ENCODE measurements at regions not wholly inside any gene's neighbourhood (a gene's known extent, or its start where the extent isn't known, plus 50 kb on each side); places are given as distances from the start of the nearest gene placed in this dataset.
"Not testable (repeated sequence)": the region's sequence is repeated elsewhere in the genome, so short reads cannot be mapped to it uniquely, and the experiment has no call there.

DNA sequence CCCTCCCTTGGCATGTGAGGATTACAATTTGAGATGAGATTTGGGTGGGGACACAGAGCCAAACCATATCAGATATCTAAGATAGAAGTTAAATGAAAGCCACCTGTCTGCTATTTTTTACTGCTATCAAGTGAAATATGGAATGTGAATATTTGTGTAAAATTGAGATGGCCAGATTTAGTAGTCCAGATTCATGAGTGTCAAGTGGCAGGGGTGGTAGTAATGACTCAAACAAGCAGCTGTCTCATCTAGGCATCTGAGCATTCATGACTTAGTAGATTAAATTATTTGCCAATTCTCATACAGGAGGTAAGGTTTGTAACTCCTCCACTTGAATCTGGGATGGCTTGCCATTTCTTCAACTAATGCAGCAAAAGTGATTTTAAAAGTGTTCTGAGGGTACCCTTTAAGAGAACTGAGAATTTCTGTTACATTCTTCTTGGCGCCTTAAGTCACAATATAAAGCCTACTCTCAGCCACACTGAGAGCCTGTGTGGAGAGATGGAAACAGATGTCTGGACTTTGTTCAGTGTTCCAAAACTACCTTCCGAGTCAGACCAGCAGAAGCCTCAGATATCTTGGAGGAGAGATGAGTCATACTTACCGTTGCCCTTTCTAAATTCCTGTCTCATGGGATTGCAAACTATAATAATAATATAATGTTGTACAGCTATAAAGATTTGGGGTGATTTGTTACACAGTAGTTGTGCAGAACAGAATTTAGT, 1065.6 kb upstream of the TMPRSS15 start:
- DNase-seq (ENCODE audit: low spot score) (no peak), ATAC-seq (ENCODE audit: insufficient number of reproducible peaks, low FRiP score, low read depth) (no peak)
- H3K4me3 ChIP-seq = no peak overlapping the region
- H3K4me1 ChIP-seq (ENCODE audit: control insufficient read depth in 1 of 2, low read depth in 2 of 2) = no peaks in the 10 kb centered on the region
- H3K27me3 ChIP-seq (replicated peaks; ENCODE audit: insufficient read depth) = no peaks in the 10 kb centered on the region
- TF ChIP-seq, protein P1, sequence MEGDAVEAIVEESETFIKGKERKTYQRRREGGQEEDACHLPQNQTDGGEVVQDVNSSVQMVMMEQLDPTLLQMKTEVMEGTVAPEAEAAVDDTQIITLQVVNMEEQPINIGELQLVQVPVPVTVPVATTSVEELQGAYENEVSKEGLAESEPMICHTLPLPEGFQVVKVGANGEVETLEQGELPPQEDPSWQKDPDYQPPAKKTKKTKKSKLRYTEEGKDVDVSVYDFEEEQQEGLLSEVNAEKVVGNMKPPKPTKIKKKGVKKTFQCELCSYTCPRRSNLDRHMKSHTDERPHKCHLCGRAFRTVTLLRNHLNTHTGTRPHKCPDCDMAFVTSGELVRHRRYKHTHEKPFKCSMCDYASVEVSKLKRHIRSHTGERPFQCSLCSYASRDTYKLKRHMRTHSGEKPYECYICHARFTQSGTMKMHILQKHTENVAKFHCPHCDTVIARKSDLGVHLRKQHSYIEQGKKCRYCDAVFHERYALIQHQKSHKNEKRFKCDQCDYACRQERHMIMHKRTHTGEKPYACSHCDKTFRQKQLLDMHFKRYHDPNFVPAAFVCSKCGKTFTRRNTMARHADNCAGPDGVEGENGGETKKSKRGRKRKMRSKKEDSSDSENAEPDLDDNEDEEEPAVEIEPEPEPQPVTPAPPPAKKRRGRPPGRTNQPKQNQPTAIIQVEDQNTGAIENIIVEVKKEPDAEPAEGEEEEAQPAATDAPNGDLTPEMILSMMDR (IDR thresholded peaks at IDR 0.05) = no peak
- no peak overlapping the region for H3K27ac ChIP-seq
- no peaks in the 10 kb centered on the region for H3K36me3 ChIP-seq
- no peaks in the 10 kb centered on the region for H3K9me3 ChIP-seq

DNA sequence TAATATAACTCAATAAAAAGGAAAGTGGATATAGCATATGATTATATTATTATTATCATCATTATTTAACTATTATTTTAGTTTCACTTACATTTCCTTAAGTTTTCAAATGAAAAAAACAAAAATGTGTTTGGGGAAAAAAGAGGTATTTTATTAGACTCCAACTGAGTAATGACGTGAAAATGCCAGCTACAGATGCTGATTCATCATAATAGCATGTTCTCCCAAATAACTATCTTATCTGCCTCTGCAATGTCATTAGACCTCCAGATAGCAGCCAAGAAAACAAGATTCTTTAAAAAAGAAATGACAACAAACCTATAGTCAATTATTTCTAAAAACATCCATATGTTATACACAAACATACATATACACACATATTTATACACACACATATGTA, 1071.9 kb upstream of the TMPRSS15 start:
- no peaks in the 10 kb centered on the region for H3K27me3 ChIP-seq (replicated peaks; ENCODE audit: insufficient read depth)
- H3K27ac ChIP-seq = no peak overlapping the region
- ATAC-seq (ENCODE audit: insufficient number of reproducible peaks, low FRiP score, low read depth) = no peak
- H3K9me3 ChIP-seq = peaks cover 2% of the 10 kb centered on the region
- no peaks in the 10 kb centered on the region for H3K4me1 ChIP-seq (ENCODE audit: control insufficient read depth in 1 of 2, low read depth in 2 of 2)
- TF ChIP-seq, protein P1 (IDR thresholded peaks at IDR 0.05) = no peak
- no peak for DNase-seq (ENCODE audit: low spot score)
- no peak overlapping the region for H3K4me3 ChIP-seq
- no peaks in the 10 kb centered on the region for H3K36me3 ChIP-seq

DNA sequence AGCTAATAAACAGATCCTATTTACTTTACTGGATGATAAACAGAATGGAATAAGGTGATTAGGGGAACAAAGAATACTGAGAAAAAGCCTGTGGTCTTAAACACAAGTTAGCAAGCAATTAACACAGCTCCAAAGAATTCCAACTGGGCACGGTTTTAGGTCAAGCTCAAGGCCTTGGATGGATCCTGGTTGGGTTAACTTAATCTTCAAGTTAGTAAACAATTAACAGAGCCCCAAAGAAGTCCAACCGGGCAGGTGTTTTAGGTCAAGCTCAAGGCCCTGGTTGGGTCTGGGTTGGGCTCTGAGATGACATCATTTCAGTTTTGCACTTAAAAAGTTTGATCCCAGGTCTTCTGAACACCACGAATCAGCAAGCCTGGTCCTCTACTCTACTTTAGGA, 1086.3 kb upstream of the TMPRSS15 start:
- H3K27me3 ChIP-seq (replicated peaks; ENCODE audit: insufficient read depth) = no peaks in the 10 kb centered on the region
- no peak for DNase-seq (ENCODE audit: low spot score)
- TF ChIP-seq, protein P1 (IDR thresholded peaks at IDR 0.05) = no peak
- no peak overlapping the region for H3K4me3 ChIP-seq
- no peak for ATAC-seq (ENCODE audit: insufficient number of reproducible peaks, low FRiP score, low read depth)
- no peaks in the 10 kb centered on the region for H3K9me3 ChIP-seq
- H3K36me3 ChIP-seq = no peaks in the 10 kb centered on the region
- no peak overlapping the region for H3K27ac ChIP-seq
- no peaks in the 10 kb centered on the region for H3K4me1 ChIP-seq (ENCODE audit: control insufficient read depth in 1 of 2, low read depth in 2 of 2)

DNA sequence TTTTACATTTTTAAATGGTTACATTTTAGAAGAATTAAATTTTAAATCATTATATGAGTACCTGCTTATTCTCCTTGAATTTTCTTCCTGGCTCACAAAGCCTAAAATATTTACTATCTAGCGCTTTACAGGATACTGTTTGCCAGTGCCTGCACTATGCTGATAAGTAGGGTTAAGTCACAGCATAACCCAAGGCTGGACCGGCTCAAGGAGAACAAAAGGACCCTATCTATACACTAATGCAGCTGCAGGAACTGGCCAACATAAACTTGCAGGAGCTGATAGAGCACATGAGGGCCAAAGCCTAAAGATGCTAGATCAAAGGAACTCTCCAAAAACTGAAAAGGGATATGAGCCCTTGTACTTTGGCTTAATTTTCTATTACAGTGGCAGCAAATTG, 1086.9 kb upstream of the TMPRSS15 start:
- Histone ChIP-seq H3K4me3 (no peak overlapping the region), H3K27ac (no peak overlapping the region), H3K9me3 (no peaks in the 10 kb centered on the region), H3K27me3 (replicated peaks; ENCODE audit: insufficient read depth) (no peaks in the 10 kb centered on the region), H3K36me3 (no peaks in the 10 kb centered on the region), H3K4me1 (ENCODE audit: control insufficient read depth in 1 of 2, low read depth in 2 of 2) (no peaks in the 10 kb centered on the region)
- TF ChIP-seq, protein P1 (IDR thresholded peaks at IDR 0.05) = no peak
- DNase-seq (ENCODE audit: low spot score) (no peak), ATAC-seq (ENCODE audit: insufficient number of reproducible peaks, low FRiP score, low read depth) (no peak)

DNA sequence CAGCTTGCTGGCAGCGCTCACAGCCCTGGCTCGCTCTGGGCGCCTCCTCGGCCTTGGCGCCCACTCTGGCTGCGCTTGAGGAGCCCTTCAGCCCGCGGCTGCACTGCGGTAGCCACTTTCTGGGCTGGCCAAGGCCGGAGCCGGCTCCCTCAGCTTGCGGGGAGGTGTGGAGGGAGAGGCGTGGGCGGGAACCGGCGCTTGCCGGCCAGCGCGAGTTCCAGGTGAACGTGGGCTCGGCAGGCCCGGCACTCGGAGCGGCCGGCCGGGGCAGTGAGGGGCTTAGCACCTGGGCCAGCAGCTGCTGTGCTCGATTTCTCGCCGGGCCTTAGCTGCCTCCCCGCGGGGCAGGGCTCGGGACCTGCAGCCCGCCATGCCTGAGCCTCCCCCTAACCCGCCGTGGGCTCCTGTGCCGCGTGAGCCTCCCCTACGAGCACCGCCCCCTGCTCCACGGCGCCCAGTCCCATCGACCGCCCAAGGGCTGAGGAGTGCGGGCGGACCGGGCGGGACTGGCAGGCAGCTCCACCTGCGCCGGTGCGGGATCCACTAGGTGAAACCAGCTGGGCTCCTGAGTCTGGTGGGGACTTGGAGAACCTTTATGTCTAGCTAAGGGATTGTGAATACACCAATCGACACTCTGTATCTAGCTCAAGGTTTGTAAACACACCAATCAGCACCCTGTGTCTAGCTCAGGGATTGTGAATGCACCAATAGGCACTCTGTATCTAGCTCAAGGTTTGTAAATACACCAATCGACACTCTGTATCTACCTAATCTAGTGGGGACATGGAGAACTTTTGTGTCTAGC, 1090.1 kb upstream of the TMPRSS15 start:
- H3K9me3 ChIP-seq; H3K27ac ChIP-seq; ATAC-seq (ENCODE audit: insufficient number of reproducible peaks, low FRiP score, low read depth); H3K4me3 ChIP-seq; H3K4me1 ChIP-seq (ENCODE audit: control insufficient read depth in 1 of 2, low read depth in 2 of 2); H3K27me3 ChIP-seq (replicated peaks; ENCODE audit: insufficient read depth); DNase-seq (ENCODE audit: low spot score); H3K36me3 ChIP-seq: not testable (repeated sequence)
